Cardiac muscle cell (in vitro differentiated cells and primary cell): ENCODE measurements at regions not wholly inside any gene's neighbourhood (a gene's known extent, or its start where the extent isn't known, plus 50 kb on each side); places are given as distances from the start of the nearest gene placed in this dataset.

Source experiments
- DNase-seq, 2 donors: peaks; one replicate each; pipeline versions ENCODE4 v3.0.0 to v3.0.0-alpha.2; 2010 to 2017; ENCODE audit warnings: low read depth in 1 of 2, low spot score in 1 of 2
- H3K27ac ChIP-seq: fragments of 200-600 bp; sonication (generic); 2 replicates; pipeline ENCODE4 v1.5.1; 2016
- H3K27me3 ChIP-seq: fragments of 200-600 bp; sonication (generic); 2 replicates; pipeline ENCODE4 v1.6.0; 2016; ENCODE audit warnings: control low read depth
- H3K36me3 ChIP-seq: fragments of 200-600 bp; sonication (generic); 2 replicates; pipeline ENCODE4 v1.5.1; 2016; ENCODE audit warnings: control low read depth
- H3K4me1 ChIP-seq: fragments of 200-600 bp; sonication (generic); 2 replicates; pipeline ENCODE4 v1.8.1; 2017; ENCODE audit warnings: low read depth, mild to moderate bottlenecking, mixed run types
- H3K4me3 ChIP-seq: fragments of 200-600 bp; sonication (generic); 2 replicates; pipeline ENCODE4 v1.5.1; 2016; ENCODE audit warnings: mild to moderate bottlenecking
- H3K9me3 ChIP-seq: fragments of 200-600 bp; sonication (generic); 2 replicates; pipeline ENCODE4 v1.5.1; 2017; ENCODE audit warnings: low read depth, mild to moderate bottlenecking, control low read depth
- TF ChIP-seq, protein P1 (sequence below): IDR thresholded peaks from 2 replicates; pipeline ENCODE4 v1.5.1; 2012; ENCODE audit warnings: low read depth, mild to moderate bottlenecking, low read length

DNA sequence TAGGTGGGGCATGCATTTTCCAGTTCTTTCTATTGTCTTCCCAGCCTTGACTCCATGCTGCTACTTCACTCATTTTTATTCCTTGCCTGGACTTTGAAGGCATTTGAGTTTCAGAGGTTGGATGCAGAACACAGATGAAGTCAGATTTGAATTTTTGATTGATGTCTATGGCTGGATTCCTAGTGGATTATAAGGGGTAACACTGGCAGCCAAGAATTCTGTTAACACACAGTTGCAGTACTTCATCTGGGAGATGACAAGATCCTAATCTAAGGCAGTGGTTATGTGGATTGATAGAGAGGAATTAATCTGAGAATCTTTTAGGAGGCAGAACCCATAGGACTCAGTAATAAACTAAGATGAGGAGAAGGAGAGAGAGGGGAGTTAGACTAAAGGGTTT is 439.0 kb upstream of the USP24 start:
- DNase-seq = no peak
- Histone ChIP-seq H3K27me3 (no peaks in the 10 kb centered on the region), H3K27ac (no peak overlapping the region), H3K4me1 (no peaks in the 10 kb centered on the region), H3K36me3 (no peaks in the 10 kb centered on the region), H3K9me3 (no peaks in the 10 kb centered on the region), H3K4me3 (no peak overlapping the region)
- TF ChIP-seq, protein P1, sequence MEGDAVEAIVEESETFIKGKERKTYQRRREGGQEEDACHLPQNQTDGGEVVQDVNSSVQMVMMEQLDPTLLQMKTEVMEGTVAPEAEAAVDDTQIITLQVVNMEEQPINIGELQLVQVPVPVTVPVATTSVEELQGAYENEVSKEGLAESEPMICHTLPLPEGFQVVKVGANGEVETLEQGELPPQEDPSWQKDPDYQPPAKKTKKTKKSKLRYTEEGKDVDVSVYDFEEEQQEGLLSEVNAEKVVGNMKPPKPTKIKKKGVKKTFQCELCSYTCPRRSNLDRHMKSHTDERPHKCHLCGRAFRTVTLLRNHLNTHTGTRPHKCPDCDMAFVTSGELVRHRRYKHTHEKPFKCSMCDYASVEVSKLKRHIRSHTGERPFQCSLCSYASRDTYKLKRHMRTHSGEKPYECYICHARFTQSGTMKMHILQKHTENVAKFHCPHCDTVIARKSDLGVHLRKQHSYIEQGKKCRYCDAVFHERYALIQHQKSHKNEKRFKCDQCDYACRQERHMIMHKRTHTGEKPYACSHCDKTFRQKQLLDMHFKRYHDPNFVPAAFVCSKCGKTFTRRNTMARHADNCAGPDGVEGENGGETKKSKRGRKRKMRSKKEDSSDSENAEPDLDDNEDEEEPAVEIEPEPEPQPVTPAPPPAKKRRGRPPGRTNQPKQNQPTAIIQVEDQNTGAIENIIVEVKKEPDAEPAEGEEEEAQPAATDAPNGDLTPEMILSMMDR = no peak

DNA sequence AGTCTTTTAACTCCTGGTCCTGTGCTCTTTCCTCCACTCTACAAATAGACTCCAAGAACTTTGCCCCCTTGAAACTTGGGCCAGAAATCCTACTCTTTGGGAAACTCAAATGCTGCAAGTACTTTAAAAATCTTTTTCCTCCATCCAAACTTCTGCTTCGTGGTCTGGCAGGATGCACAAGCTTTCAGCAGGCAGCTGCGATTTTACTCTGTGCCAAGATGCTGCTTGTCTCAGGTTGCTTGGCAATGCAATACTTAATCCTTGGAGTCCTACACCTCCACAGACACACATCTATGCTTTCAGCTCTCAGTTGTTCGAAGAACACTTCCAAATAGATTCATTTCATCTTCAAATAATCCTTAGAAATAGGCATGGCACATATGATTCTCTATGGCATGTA is 435.3 kb upstream of the USP24 start:
- TF ChIP-seq, protein P1 = no peak
- DNase-seq = peak in 1 of 2 donors; percentile 32
- Histone ChIP-seq H3K4me1 (no peaks in the 10 kb centered on the region), H3K27ac (no peak overlapping the region), H3K4me3 (no peak overlapping the region), H3K9me3 (no peaks in the 10 kb centered on the region), H3K36me3 (no peaks in the 10 kb centered on the region), H3K27me3 (no peaks in the 10 kb centered on the region)

DNA sequence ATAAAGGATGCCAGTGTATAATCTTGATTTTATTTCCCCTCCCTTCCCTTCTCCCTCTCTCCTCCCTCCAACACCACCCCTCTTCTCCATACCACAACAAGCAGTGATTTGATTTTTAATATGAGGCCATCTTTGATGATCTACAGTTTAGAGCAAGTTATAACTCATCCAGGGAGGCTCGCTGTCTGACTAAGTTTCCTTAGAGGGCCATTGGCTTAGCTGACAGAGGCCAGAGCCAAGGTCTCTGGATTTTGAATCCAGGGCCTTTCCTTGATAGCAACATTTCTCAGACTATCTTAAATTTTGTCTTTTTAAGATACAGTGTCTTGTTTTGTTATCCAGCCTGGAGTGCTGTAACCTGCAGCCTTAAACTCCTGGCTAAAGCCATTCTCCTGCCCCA is 431.0 kb upstream of the USP24 start:
- Histone ChIP-seq H3K4me3 (no peak overlapping the region), H3K27ac (no peak overlapping the region), H3K27me3 (no peaks in the 10 kb centered on the region), H3K36me3 (no peaks in the 10 kb centered on the region), H3K4me1 (no peaks in the 10 kb centered on the region), H3K9me3 (no peaks in the 10 kb centered on the region)
- TF ChIP-seq, protein P1 = no peak
- DNase-seq = no peak

DNA sequence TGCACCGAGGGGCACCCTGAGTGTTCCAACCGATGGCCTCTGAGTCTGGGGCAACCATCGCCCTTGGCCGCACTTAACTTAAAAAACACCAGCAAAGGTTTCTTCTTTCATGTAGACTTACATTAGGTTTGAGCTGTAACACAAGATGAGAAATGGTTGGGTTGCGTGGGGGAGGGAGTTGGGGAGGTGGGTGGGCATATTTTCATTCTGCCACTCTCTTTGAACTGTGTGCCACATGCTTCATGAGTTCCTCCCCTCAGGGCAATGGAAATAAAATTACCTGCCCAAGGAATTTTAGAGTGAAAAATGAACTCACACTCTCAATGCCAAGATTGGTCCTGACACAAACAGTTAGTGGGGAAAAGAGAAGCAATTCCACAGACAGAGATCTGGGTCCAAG is 430.1 kb upstream of the USP24 start:
- no peak overlapping the region for H3K27ac ChIP-seq
- H3K27me3 ChIP-seq = no peaks in the 10 kb centered on the region
- no peaks in the 10 kb centered on the region for H3K4me1 ChIP-seq
- TF ChIP-seq, protein P1 = no peak
- H3K9me3 ChIP-seq = no peaks in the 10 kb centered on the region
- H3K4me3 ChIP-seq = no peak overlapping the region
- no peak for DNase-seq
- H3K36me3 ChIP-seq = no peaks in the 10 kb centered on the region

DNA sequence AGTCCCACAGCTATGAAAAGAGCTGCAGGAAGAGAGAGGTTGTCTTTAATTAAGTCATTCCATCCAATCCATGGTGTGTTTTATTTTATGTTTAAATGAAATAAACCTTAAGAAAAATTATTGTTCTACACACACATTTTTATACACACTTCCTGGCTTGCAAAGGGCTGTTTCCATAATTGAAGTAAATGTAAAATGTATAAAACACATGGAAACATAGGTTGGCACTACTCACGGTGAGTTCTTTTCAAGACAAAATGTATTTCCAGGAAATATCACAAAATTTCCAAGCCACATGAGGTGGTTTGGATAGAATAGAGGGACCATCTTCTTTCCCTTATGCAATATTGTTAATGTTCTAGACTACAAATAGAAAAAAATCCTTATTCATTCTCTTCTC is 426.8 kb upstream of the USP24 start:
- TF ChIP-seq, protein P1 = no peak
- no peaks in the 10 kb centered on the region for H3K9me3 ChIP-seq
- no peak overlapping the region for H3K4me3 ChIP-seq
- no peaks in the 10 kb centered on the region for H3K4me1 ChIP-seq
- DNase-seq = no peak
- no peak overlapping the region for H3K27ac ChIP-seq
- H3K27me3 ChIP-seq = no peaks in the 10 kb centered on the region
- no peaks in the 10 kb centered on the region for H3K36me3 ChIP-seq
